HG03103 (cell line): ENCODE measurements at regions not wholly inside any gene's neighbourhood (a gene's known extent, or its start where the extent isn't known, plus 50 kb on each side); places are given as distances from the start of the nearest gene placed in this dataset.
"Not testable (repeated sequence)": the region's sequence is repeated elsewhere in the genome, so short reads cannot be mapped to it uniquely, and the experiment has no call there.

Source experiments
- ATAC-seq: cut with Tn5 transposase; IDR thresholded peaks from one replicate; pipeline ENCODE4 v1.9.1; 2021; ENCODE audit warnings: low read depth; ENCODE audit not compliant: unreplicated experiment

DNA sequence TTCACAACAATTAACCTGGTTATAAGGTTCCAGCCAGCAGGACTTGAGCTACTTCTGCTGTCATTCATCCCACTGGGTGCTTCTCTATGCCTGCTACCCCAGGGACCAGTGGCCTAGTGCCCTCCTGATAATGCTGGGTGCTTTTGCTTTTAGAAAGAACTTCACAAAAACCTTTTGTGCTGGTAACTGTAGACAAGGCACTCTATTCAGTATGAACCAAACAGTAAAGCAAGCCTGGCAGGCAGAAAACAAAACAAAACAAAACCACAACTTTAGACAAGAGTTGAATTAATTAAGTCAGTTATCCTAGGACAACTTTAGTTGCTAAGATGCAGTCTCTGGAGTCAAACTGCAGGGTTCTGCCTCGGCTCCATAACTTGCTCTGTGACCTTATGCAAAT, 61.9 kb upstream of the ADGRL2 start:
- ATAC-seq, result no peak

DNA sequence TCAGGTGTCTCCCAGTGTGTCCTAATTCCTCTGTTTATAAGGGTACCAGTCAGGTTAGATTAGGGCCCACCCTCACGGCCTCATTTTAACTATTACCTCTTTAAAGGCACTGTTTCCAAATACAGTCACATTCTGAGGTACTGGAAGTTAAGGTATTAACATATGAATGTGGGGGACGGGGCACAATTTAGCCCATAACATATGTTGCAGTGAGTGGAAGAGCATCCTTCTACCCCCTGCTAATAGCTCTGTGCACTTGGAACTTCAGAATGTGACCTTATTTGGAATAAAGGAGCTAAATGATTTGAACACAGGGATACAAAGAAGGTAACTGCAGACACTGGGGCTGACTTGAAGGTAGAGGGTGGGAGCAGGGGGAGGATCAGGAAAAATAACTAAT, 67.3 kb upstream of the ADGRL2 start:
- ATAC-seq, result no peak

DNA sequence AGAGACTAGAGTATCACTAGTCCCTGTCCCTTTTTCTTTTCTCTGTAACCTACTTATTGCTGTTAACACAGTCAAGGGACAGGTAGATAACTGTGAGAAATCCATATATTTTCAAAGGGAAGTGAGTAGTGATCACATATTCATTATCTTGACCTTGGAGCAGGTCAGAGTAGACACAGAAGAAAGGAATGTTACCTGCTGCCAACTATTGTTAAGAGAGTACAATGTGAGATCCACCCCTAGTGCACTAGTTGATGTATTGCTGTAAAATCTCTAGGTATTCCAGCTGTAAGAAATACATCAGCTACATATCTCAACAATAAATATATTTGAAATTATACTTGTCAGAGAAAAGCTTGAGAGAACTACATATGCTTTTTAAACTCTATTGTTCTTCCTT, 68.7 kb upstream of the ADGRL2 start:
- ATAC-seq, result no peak

DNA sequence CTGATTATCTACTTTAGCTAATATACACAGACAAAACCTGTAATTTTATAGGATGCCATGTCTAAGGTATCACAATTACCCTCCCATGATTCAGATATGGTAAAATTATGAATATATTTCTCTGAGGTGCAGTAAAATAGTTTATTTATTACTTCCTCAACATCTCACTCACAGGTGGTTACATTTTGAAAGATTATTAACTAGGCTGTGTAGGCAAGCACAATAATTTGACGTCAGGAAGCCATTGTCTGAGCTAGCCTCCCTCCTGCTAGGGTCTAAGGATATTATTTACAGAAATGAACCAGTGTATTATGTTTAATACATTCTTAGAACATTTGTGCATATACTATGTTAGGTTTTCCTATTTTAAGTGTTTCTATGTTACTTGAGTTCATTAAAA, 69.9 kb upstream of the ADGRL2 start:
- ATAC-seq, result no peak

DNA sequence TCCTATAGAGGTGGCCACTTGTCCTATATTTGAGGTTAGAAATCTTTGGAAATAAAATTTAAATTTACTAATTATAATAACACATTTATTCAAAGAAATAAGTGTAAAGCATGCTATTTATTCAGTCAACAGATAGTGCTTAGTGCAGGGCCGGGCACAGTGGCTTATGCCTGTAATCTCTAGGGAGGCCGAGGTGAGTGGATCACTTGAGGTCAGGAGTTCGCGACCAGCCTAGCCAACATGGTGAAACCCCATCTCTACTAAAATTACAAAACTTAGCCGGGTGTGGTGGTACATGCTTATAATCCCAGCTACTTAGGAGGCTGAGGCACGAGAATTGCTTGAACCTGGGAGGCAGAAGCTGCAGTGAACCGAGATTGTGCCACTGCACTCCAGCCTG, 70.4 kb upstream of the ADGRL2 start:
- ATAC-seq, result not testable (repeated sequence)

DNA sequence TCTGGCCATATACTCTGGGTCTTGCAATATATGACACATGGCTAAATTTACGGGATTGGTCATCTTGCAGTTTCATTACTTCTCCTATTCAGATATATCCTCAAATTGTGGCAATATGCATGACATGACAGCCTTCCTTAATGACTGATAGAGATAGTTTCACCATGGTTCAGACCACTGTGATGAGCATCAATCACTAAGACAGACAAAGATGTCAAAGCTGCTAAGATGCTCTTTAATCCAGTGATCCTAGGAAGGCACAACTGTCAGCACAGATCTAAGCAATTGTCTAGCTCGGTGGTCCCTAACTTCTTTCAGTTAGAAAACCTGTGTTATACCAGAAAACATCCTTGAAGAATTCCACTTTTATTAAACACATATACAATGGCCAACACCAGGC, 70.9 kb upstream of the ADGRL2 start:
- ATAC-seq, result no peak

DNA sequence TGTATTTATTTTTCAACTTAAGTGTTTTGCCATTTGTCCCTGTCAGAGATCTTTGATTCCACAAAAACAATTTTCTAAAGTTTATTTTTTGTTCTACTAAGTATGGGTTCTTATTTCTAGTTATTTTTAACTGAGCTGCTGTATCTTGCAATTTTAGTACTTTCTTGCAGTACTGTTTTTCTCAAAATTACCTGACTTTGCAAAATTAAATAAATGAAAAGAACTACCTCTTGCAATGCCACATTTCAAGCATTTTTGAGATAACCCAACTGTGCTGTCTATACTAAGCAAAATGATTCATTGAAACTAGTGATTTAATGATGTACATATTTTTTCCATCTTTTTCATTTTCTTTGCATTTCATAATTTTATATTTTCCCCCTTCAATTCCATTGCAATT, 71.5 kb upstream of the ADGRL2 start:
- ATAC-seq, result no peak

DNA sequence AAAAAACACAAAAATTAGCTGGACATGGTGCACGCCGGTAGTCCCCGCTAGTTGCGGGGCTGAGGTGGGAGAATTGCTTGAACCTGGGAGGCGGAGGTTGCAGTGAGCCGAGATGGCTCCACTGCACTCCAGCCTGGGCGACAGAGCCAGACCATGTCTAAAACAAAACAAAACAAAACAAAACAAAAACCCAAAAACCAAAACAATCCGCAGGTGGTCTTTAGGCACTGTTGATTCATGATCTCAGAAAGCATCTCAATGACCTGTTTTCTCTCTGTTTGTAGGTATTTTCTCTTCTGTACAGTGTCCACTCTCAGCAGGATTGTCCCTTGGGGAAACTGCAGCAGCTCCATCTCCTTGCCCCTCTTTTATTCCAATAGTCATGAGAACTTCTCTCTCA, 74.9 kb upstream of the ADGRL2 start:
- no peak for ATAC-seq

DNA sequence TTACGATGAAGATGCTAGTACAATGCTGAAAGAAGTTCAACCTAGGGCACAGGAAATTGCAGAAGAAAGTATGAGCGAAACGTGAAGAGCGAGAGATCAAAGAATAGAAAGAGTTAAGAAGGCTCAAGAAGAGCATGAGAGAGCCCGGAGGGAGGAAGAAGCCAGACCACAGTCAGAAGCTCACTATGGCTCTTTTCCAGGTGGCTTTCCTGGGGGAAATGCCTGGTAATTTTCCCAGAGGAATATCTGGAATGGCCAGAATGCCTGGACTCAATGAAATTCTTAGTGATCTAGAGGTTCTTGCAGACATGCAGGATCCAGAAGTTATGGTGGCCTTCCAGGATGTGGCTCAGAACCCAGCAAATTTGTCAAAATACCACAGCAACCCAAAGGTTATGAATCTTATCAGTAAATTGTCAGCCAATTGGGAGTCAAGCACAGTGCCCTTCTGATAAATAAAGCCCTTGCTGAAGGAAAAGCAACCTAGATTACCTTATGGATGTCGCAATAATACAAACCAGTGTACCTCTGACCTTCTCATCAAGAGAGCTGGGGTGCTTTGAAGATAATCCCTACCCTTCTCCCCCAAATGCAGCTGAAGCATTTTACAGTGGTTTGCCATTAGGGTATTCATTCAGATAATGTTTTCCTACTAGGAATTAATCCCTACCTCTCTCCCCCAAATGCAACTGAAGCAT, 78.0 kb upstream of the ADGRL2 start:
- ATAC-seq, result not testable (repeated sequence)

DNA sequence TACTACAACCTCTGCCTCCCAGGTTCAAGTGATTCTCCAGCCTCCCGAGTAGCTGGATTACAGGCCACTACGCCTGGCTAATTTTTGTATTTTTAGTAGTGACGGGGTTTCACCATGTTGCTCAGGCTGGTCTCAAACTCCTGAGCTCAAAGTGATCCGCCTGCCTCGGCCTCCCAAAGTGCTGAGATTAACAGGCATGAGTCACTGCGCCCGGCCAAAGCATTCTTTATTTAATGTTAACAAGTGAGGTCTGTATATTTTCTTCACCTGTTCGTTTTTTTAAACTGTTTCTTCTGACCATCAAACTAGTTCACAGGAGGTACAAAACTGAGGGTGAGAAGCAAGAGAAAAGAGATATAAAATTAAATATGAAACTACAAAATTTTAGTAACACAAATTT, 80.5 kb upstream of the ADGRL2 start:
- ATAC-seq, result not testable (repeated sequence)

DNA sequence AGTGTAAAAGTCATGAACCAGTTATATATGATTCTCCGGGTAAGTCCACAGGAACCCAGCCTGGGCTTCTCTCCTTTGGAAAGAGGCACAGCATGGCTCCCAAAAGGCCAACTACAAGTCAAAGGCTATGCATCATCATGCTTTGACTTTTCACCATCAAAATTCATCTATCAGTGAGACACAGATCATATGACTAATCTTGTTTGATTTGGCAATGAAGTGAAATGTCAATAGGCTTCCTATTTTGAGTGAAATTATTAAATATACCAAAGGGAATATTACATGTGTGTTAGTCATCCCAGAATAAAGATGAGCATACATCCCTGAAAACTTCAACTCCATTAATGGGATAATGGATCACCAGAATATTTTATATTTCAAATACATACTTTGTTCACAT, 83.5 kb upstream of the ADGRL2 start:
- ATAC-seq, result no peak

DNA sequence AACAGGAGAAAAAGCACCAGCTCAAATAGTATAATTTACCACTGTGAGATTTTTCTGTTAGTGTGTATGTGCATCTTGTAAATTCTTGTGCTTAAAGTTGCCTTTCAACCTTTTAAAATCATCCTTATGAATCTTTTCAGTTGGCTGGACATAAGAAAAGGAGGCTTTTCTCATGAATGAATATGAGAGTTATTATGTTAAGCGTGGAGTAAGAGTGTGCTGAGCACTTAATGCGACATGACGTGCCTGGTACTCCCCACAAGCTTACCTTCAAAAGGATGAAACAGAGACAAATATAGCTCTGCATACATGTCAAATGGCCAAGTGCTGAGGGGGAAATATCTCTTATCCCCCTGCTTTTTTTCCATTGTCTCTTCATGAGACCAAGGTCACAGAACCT, 85.3 kb upstream of the ADGRL2 start:
- ATAC-seq, result no peak

DNA sequence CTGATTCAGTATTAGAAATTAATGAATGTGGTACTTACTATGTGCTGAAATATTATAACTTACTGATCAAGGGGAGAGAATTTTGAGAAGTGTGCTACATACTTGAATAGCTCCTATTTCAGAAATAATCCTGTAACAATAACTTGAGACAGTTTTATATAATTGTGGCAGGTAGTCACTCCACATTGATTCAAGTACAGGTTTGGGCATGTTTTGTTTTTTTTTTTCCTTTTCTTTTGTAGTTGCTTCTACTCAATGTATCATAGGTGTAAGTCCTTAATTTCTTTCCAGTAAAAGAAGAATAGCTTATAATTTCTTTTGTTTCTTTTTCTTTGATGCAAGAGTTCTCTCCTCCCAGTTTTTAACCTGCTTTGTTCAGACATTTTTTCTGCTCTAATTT, 86.1 kb upstream of the ADGRL2 start:
- ATAC-seq, result no peak

DNA sequence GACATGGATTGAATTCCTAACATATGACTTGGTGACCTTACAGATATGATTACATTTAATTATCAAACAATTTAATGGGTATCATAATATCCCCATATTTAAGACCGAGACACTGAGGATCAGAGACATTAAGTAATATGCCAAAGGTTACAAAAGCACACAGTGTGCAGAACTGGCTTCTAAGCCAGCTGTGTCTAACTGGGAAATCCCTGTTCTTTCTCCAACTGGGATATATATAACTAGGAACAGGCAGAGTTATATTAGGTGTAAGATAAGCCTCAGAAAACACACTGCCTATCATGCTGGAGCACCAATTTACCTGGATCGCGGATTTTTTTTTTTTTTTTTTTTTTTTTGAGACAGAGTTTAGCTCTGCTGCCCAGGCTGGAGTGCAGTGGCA, 88.3 kb upstream of the ADGRL2 start:
- ATAC-seq, result no peak

DNA sequence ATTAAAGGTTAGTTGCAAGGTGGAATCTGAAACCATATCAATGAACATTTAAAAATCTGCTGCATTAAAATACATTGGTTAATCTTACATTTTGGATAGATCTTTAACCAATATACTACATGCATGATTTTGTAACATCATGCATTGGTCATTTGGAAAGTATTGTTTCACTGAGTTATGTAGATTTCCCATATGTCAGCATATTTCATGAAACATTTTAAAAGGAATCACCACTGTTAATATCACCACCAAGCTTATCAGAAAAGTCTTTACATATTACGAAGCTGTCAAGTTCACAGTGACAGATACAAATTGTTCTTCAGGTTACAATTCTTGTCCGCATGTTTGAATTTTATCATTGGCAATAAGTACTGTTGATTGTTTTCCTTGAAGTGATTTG, 89.9 kb upstream of the ADGRL2 start:
- no peak for ATAC-seq

DNA sequence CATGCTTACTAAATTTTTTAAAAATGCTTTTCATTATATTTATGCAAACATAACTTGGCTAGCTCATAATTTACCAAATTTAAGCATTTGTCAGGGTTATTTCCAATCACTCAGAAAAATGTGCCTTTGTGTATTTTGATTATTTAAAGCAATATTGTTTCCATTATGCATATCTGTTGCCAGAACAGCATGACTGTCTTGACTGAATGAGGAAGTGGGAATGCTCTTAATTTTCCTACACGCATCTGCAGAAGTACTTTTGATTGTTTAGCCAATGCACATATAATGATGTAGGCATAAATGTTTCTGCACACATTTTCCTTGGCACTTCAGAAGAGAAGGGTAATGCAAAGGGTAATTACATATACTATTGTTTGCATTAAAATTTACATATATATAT, 92.5 kb upstream of the ADGRL2 start:
- no peak for ATAC-seq

DNA sequence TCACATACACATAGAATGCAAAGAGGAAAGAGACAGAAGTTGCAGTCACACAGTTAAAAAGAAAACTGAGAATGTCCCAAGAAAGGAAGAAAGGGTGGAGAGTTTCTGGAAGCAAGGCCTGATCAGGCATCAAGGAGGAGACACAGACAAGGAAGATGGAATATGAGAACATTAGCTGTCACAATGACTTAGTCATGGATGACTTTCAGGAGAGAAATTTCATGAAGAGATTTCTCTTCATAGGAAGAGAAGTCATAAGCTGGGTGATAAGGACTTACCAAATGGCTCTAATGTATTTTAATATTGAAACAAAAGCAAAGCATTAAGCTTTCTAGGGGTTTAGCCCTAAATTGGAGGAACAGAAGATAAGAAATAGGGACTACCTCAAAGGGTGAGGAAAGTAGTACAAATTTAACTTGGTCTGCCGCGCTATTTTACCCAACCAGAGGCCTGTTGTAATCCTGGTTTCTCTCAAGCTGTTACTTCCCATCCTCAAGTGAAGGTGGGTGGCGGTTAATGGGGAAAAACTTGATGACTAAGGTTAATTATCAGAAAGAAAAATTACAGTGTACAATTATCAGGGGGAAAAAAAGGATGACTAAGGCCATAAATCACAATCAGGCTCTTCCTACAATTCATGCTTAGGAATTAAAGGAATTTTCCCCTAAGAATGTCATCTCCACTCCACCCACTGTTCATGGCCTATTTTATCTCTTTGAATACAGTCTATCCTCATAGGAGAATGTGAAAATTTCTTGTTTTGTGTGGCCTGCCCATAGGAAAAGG, 93.9 kb upstream of the ADGRL2 start:
- ATAC-seq, result no peak

DNA sequence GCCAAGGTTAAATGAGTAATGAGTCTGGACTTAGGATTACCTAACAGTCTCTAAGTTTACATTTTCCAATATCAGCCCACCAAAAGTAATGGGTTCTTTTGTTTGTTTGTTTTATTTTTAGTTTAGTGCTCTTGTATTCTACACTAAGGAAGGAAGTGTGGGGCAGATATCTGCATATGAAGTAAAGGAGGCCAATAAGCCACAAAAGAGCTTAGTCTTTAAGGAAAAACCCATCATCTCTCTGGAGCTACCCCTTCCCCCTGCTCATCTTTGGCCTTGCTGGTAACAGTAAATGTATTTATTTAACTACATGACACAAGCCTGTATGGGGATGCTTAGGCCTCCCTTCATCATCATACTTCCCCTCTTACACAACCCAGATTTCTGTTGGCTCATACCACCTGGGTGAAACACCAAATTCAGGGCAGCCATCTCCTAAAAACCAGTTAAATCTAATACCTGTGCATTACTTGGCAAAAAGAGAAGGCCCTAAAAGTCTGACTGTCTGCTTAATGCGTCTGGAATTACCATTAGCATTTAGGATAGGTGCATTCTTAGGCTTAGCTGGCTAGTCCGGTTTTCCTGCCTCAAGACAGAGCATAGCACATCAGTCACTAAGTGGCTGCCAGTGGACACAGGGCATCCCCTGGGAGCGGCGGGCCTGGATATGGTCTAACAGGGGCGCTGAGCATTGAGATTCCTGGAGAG, 96.8 kb upstream of the ADGRL2 start:
- ATAC-seq, result no peak

DNA sequence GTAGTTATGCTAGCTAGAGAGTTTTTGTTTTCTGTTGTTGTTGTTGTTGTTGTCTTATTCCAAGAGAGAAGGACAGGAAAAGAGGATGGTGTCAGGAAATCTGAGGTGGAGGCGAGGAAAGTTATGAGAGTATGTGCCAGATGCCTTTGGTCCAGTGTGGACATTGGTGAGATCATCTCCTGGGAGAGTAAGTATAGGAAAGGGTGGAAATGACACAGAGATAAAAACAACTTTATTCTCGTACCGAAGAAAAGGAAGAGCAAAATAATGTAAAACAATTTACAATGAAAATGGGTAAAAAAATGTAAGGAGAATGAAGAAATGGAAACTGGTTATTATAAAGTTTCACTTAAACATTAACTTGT, 97.4 kb upstream of the ADGRL2 start:
- ATAC-seq, result no peak

DNA sequence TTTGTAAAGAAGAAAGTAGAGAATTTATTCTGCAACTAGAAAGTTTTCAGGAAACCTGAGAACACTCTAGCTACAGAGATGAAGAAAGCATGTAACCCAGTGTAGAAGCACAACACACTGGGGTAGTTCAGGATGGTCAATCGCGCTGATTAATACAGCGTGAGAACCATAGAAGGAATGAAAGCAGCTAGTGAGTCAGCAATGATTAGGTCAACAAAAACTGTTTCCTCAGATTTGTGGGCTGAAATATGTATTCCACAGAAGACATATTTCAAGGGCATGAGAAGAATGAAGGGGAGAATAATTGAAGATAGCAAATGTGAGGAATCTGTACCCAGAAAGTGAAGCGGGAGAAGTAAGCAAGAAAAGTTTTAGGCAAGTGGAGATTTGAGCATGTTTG, 97.8 kb upstream of the ADGRL2 start:
- ATAC-seq, result no peak

DNA sequence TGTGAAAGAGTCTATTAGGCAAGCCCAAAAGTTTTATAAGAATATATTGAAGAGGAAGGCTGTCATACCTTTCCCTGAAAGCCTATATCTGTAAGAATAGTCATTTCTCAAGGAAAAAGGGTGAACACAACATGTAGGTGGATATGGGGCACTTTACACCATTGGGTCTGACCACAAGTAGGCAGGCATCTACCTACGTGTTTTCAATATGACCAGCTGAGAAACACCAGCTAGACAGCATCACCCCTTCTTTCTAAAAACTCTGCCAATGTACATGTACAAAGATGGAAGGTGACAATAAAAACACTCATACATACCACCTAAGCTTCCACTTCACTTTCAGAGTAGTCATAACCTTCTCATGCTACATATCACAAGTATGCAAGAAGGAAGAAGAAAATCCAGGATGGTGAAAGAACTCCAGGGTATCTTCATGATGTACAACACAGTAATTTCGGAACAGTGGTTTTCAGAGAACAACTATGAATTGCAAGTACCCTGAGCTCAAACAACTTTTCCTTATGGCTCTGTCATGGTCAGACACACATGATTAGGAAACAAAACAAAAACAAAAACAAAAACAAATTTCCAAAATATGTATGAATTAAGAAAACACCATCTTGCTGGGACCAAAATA, 98.5 kb upstream of the ADGRL2 start:
- no peak for ATAC-seq
